Vagina (tissue), 2 donors: ENCODE measurements at regions not wholly inside any gene's neighbourhood (a gene's known extent, or its start where the extent isn't known, plus 50 kb on each side); places are given as distances from the start of the nearest gene placed in this dataset.

Experiments used
- CTCF ChIP-seq, 3 experiments: fragments of 450-650 bp in 2 of 3; fragments of 200-600 bp in 1 of 3; sonication (generic) in 1 of 3; IDR thresholded peaks; one replicate each; pipeline ENCODE4 v1.5.1; 2017 to 2019; ENCODE audit warnings: antibody characterized with exemption in 3 of 3, mild to moderate bottlenecking in 2 of 3, moderate library complexity in 2 of 3
- POLR2A ChIP-seq, 2 donors: fragments of 450-650 bp; IDR thresholded peaks; one replicate each; pipeline ENCODE4 v1.6.1; 2017; ENCODE audit warnings: antibody characterized with exemption in 2 of 2, mild to moderate bottlenecking in 2 of 2, moderate library complexity in 2 of 2

GRCh38 chr3:106206613-106207012 lies 337.8 kb upstream of the CBLB start:
- no peak for TF ChIP-seq CTCF (IDR thresholded peaks at IDR 0.05)
- no peak for TF ChIP-seq POLR2A (IDR thresholded peaks at IDR 0.05)
